ENCODE measurements at regions not wholly inside any gene's neighbourhood (a gene's known extent, or its start where the extent isn't known, plus 50 kb on each side); places are given as distances from the start of the nearest gene placed in this dataset.
A peak's percentile ranks its signal among the peaks of the same experiment; 100 is the strongest.

GRCh38 chr3:144200004-144200403 is 228.4 kb downstream of the DIPK2A start:
- peaks cover under 1% of the 10 kb centered on the region for H3K36me3 Mint-ChIP-seq (ENCODE audit: low read depth)
- H3K36me3 ChIP-seq (ENCODE audit: control insufficient read depth, insufficient read depth, low read length) = no peaks in the 10 kb centered on the region
- H3K27ac ChIP-seq (ENCODE audit: low read depth, low read length) = no peak overlapping the region
- peaks cover 6% of the 10 kb centered on the region for H3K4me1 ChIP-seq (ENCODE audit: control insufficient read depth, insufficient read depth, low read length)
- no peaks in the 10 kb centered on the region for H3K27me3 ChIP-seq (ENCODE audit: control insufficient read depth, insufficient read depth, low read length, poor library complexity, severe bottlenecking)
- H3K27me3 Mint-ChIP-seq (ENCODE audit: insufficient read depth) = no peaks in the 10 kb centered on the region
- no peak overlapping the region for H3K4me3 ChIP-seq (ENCODE audit: low read length)
- no peak overlapping the region for H3K4me3 Mint-ChIP-seq
- peaks cover 4% of the 10 kb centered on the region for H3K9me3 Mint-ChIP-seq
- H3K27ac Mint-ChIP-seq = no peak overlapping the region
- H3K9ac ChIP-seq (ENCODE audit: extremely low read depth, low read length, poor library complexity, severe bottlenecking) = no peak overlapping the region
- peaks cover 3% of the 10 kb centered on the region for H3K9me3 ChIP-seq (ENCODE audit: control insufficient read depth, low read length)
- TF ChIP-seq CTCF (conservative IDR thresholded peaks at IDR 0.05) = no peak
- DNase-seq = no peak
- H3K4me1 Mint-ChIP-seq = peaks cover 10% of the 10 kb centered on the region

- Mint-ChIP-seq H3K27me3 (ENCODE audit: insufficient read depth) (no peaks in the 10 kb centered on the region), H3K4me1 (peaks cover 10% of the 10 kb centered on the region)
These were observed 228.8 kb downstream of the DIPK2A start for GRCh38 chr3:144200466-144200865.

GRCh38 chr3:144221761-144222160 is 250.1 kb downstream of the DIPK2A start:
- H3K4me3 Mint-ChIP-seq = no peak overlapping the region
- Histone ChIP-seq H3K4me3 (ENCODE audit: low read length) (no peak overlapping the region), H3K27me3 (ENCODE audit: control insufficient read depth, insufficient read depth, low read length, poor library complexity, severe bottlenecking) (no peaks in the 10 kb centered on the region), H3K27ac (ENCODE audit: low read depth, low read length) (no peak overlapping the region), H3K9me3 (ENCODE audit: control insufficient read depth, low read length) (no peaks in the 10 kb centered on the region), H3K36me3 (ENCODE audit: control insufficient read depth, insufficient read depth, low read length) (no peaks in the 10 kb centered on the region), H3K9ac (ENCODE audit: extremely low read depth, low read length, poor library complexity, severe bottlenecking) (no peak overlapping the region), H3K4me1 (ENCODE audit: control insufficient read depth, insufficient read depth, low read length) (no peaks in the 10 kb centered on the region)
- peaks cover 5% of the 10 kb centered on the region for H3K4me1 Mint-ChIP-seq
- H3K27ac Mint-ChIP-seq = no peak overlapping the region
- 46 to 50% methylated on average over 2 to 3 of the region's 3 CpGs for WGBS, 2 experiments (ENCODE audit: insufficient coverage in 1 of 2, insufficient read length in 1 of 2)
- peak; percentile 64 for DNase-seq
- no peaks in the 10 kb centered on the region for H3K36me3 Mint-ChIP-seq (ENCODE audit: low read depth)
- TF ChIP-seq CTCF (conservative IDR thresholded peaks at IDR 0.05) = no peak
- no peaks in the 10 kb centered on the region for H3K9me3 Mint-ChIP-seq
- H3K27me3 Mint-ChIP-seq (ENCODE audit: insufficient read depth) = no peaks in the 10 kb centered on the region

More at GRCh38 chr3:144200466-144200865, 228.8 kb downstream of the DIPK2A start:
- no peaks in the 10 kb centered on the region for H3K9me3 ChIP-seq (ENCODE audit: control insufficient read depth, low read length)
- no peaks in the 10 kb centered on the region for H3K27me3 ChIP-seq (ENCODE audit: control insufficient read depth, insufficient read depth, low read length, poor library complexity, severe bottlenecking)
- Mint-ChIP-seq H3K27ac (no peak overlapping the region), H3K9me3 (peaks cover 1% of the 10 kb centered on the region), H3K36me3 (ENCODE audit: low read depth) (no peaks in the 10 kb centered on the region), H3K4me3 (no peak overlapping the region)
- H3K4me1 ChIP-seq (ENCODE audit: control insufficient read depth, insufficient read depth, low read length) = peaks cover 6% of the 10 kb centered on the region
- no peaks in the 10 kb centered on the region for H3K36me3 ChIP-seq (ENCODE audit: control insufficient read depth, insufficient read depth, low read length)
- no peak overlapping the region for H3K4me3 ChIP-seq (ENCODE audit: low read length)
- no peak overlapping the region for H3K9ac ChIP-seq (ENCODE audit: extremely low read depth, low read length, poor library complexity, severe bottlenecking)
- H3K27ac ChIP-seq (ENCODE audit: low read depth, low read length) = no peak overlapping the region
- DNase-seq = no peak
- TF ChIP-seq CTCF (conservative IDR thresholded peaks at IDR 0.05) = no peak
